HFF-Myc (cell line): ENCODE measurements at regions not wholly inside any gene's neighbourhood (a gene's known extent, or its start where the extent isn't known, plus 50 kb on each side); places are given as distances from the start of the nearest gene placed in this dataset.
"Not testable (repeated sequence)": the region's sequence is repeated elsewhere in the genome, so short reads cannot be mapped to it uniquely, and the experiment has no call there.

ENCODE experiments used
- DNase-seq: peaks from one replicate; pipeline ENCODE4 v3.0.0-alpha.2; 2011; ENCODE audit warnings: low read depth; ENCODE audit errors: extremely low read depth
- H3K4me3 ChIP-seq: replicated peaks from 2 replicates; pipeline ENCODE4 v1.5.1; 2011; ENCODE audit warnings: low read depth, mild to moderate bottlenecking, control low read depth, low read length
- CTCF ChIP-seq: IDR thresholded peaks from 2 replicates; pipeline ENCODE4 v1.5.1; 2012; ENCODE audit warnings: mild to moderate bottlenecking, low read depth, low read length, control low read depth; ENCODE audit errors: missing control alignments

- no peak for TF ChIP-seq CTCF
- no peak overlapping the region for H3K4me3 ChIP-seq
- DNase-seq: no peak
These were observed 1789.9 kb downstream of the MRPL39 start for GRCh38 chr21:23817337-23817736.

- no peak for TF ChIP-seq CTCF
- no peak for DNase-seq
- H3K4me3 ChIP-seq: no peak overlapping the region
These were observed 1794.8 kb downstream of the MRPL39 start for GRCh38 chr21:23812485-23812884.

DNA sequence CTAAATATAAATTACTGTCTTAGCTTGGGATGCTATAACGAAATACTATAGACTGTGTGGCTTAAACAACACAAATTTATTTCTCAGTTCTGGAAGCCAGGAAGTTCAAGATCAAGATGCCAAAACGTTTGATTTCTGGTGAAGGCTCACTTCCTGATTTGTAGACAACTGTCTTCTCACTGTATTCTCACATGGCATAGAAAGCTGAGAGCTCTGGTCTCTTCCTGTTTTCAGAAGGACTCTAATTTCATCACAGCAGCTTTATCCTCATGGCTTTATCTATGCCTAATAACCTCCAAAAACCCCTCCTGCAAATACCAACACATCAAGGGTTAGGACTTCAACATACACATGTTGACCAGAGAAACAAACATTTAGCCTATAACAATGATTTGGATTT is 1795.5 kb downstream of the MRPL39 start:
- no peak for DNase-seq
- no peak overlapping the region for H3K4me3 ChIP-seq
- TF ChIP-seq CTCF: no peak

DNA sequence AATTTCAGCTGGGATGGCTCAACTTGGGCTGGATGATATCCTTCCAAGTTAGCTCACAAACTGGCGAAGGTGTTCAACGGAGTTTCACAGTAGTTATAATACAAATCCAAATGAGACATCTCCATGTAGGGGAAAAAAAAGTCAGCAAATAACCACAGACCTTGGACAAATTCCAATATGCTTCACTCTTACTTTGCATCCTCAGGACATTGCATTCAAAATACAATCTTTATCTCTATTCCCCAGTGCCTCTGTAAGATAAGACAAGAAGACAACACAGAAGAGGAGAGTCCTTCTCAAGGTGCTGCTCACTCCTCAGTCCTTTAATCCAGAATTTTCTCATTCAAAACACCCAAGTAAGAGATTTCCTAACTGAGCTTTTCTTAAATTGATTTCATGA is 1797.7 kb downstream of the MRPL39 start:
- no peak overlapping the region for H3K4me3 ChIP-seq
- no peak for DNase-seq

DNA sequence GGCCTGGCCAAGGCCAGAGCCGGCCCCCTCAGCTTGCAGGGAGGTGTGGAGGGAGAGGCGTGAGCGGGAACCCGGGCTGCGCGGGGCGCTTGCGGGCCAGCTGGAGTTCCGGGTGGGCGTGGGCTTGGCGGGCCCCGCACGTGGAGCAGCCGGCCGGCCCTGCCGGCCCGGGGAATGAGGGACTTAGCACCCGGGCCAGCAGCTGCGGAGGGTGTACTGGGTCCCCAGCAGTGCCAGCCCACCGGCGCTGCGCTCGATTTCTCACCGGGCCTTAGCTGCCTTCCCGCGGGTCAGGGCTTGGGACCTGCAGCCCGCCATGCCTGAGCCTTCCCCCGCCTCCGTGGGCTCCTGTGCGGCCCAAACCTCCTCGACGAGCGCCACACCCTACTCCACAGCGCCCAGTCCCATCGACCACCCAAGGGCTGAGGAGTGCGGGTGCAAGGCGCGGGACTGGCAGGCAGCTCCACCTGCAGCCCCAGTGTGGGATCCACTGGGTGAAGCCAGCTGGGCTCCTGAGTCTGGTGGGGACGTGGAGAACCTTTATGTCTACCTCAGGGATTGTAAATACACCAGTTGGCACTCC is 1800.2 kb downstream of the MRPL39 start:
- H3K4me3 ChIP-seq, DNase-seq: not testable (repeated sequence)

More for the DNA sequence above, 1797.7 kb downstream of the MRPL39 start:
- no peak for TF ChIP-seq CTCF

GRCh38 chr21:23804866-23805265 is 1802.4 kb downstream of the MRPL39 start:
- H3K4me3 ChIP-seq: no peak overlapping the region
- DNase-seq: no peak
- TF ChIP-seq CTCF: no peak

DNA sequence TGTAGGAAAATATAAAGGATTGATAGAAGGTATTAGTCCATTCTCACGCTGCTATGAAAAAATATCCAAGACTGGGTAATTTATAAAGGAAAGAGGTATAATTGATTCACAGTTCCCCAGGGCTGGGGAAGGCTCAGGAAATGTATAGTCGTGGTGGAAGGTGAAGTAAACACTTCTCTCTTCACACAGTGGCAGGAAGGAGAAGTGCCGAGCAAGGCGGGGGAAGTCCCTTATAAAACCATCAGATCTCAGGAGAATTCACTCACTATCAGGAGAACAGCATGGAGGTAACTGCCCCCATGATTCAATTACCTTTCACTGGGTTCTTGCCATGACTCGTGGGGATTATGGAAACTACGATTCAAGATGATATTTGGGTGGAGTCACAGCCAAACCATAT is 1806.0 kb downstream of the MRPL39 start:
- no peak overlapping the region for H3K4me3 ChIP-seq
- TF ChIP-seq CTCF: no peak
- DNase-seq: no peak
